Lower leg skin (tissue), 3 donors: ENCODE measurements at regions not wholly inside any gene's neighbourhood (a gene's known extent, or its start where the extent isn't known, plus 50 kb on each side); places are given as distances from the start of the nearest gene placed in this dataset.

Experiments
- POLR2A ChIP-seq, 2 donors: fragments of 450-650 bp; IDR thresholded peaks; one replicate each; pipeline ENCODE4 v1.6.1; 2016 to 2017; ENCODE audit warnings: antibody characterized with exemption in 2 of 2, mild to moderate bottlenecking in 1 of 2, moderate library complexity in 1 of 2
- TF ChIP-seq, protein P1 (sequence below), 3 donors: fragments of 450-650 bp; IDR thresholded peaks; one replicate each; pipeline ENCODE4 v1.5.1; 2016; ENCODE audit warnings: antibody characterized with exemption in 3 of 3, mild to moderate bottlenecking in 3 of 3, moderate library complexity in 2 of 3

DNA sequence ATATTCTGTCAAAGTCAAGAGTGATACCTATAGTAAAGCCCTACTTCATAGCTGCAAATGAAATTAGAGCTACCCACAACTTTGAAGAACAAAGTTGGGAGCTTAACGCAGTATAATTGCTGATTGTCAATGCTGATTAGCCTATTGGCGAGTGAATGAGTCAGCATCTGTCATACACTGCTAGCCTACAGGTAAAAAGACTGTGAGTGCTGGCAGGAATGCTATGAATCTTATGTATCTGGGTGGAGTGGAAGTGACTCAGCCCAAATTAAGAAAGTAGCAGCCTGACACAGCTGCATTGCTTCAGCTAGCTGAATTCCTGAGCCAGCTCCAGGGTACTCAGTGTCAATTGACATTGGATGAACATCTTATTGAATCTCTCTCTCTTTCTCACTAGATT lies 179.4 kb upstream of the DCC start:
- TF ChIP-seq POLR2A (IDR thresholded peaks at IDR 0.05), result no peak
- TF ChIP-seq, protein P1, sequence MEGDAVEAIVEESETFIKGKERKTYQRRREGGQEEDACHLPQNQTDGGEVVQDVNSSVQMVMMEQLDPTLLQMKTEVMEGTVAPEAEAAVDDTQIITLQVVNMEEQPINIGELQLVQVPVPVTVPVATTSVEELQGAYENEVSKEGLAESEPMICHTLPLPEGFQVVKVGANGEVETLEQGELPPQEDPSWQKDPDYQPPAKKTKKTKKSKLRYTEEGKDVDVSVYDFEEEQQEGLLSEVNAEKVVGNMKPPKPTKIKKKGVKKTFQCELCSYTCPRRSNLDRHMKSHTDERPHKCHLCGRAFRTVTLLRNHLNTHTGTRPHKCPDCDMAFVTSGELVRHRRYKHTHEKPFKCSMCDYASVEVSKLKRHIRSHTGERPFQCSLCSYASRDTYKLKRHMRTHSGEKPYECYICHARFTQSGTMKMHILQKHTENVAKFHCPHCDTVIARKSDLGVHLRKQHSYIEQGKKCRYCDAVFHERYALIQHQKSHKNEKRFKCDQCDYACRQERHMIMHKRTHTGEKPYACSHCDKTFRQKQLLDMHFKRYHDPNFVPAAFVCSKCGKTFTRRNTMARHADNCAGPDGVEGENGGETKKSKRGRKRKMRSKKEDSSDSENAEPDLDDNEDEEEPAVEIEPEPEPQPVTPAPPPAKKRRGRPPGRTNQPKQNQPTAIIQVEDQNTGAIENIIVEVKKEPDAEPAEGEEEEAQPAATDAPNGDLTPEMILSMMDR (IDR thresholded peaks at IDR 0.05), result no peak
